Neural progenitor cell (in vitro differentiated cells): ENCODE measurements at regions not wholly inside any gene's neighbourhood (a gene's known extent, or its start where the extent isn't known, plus 50 kb on each side); places are given as distances from the start of the nearest gene placed in this dataset.

Experiments
- EZH2 ChIP-seq: fragments of 200-600 bp; sonication (generic); IDR thresholded peaks from 2 replicates; pipeline ENCODE4 v1.6.1; 2017; ENCODE audit warnings: antibody characterized with exemption, mild to moderate bottlenecking, moderate library complexity
- EZH2phosphoT487 ChIP-seq: fragments of 200-600 bp; sonication (generic); IDR thresholded peaks from 2 replicates; pipeline ENCODE4 v1.6.1; 2017; ENCODE audit warnings: antibody characterized with exemption
- TF ChIP-seq, protein P1 (sequence below): fragments of 200-600 bp; sonication (generic); IDR thresholded peaks from 2 replicates; pipeline ENCODE4 v1.5.1; 2017; ENCODE audit warnings: antibody characterized with exemption, mild to moderate bottlenecking

DNA sequence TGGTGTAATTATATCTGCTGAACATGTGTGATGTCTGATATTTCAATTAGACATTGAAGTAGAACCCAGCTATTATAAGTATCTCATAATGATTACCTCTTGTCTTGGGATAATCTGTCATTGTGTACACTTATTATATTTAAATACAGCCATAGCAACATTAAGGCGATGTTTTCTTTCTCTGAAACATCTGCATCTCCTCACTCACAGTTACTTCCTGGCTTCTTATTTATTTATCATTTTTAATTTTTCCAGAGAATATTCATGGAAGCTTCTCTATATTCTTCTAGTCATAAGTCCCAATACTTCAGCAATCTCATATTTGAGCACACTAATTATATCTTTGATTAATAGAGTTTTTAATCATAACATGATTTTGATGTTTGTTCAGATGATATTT lies 103.8 kb upstream of the FBN2 start:
- TF ChIP-seq EZH2 (no peak), EZH2phosphoT487 (no peak)
- TF ChIP-seq, protein P1, sequence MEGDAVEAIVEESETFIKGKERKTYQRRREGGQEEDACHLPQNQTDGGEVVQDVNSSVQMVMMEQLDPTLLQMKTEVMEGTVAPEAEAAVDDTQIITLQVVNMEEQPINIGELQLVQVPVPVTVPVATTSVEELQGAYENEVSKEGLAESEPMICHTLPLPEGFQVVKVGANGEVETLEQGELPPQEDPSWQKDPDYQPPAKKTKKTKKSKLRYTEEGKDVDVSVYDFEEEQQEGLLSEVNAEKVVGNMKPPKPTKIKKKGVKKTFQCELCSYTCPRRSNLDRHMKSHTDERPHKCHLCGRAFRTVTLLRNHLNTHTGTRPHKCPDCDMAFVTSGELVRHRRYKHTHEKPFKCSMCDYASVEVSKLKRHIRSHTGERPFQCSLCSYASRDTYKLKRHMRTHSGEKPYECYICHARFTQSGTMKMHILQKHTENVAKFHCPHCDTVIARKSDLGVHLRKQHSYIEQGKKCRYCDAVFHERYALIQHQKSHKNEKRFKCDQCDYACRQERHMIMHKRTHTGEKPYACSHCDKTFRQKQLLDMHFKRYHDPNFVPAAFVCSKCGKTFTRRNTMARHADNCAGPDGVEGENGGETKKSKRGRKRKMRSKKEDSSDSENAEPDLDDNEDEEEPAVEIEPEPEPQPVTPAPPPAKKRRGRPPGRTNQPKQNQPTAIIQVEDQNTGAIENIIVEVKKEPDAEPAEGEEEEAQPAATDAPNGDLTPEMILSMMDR, result no peak
